T-helper 2 cell treated with Interferon-gamma antibody and Interleukin-4, amounts not matched to agents 5 μg/mL and 100 μg/mL, for 36 hours (primary cell): ENCODE measurements at regions not wholly inside any gene's neighbourhood (a gene's known extent, or its start where the extent isn't known, plus 50 kb on each side); places are given as distances from the start of the nearest gene placed in this dataset.
"Not testable (repeated sequence)": the region's sequence is repeated elsewhere in the genome, so short reads cannot be mapped to it uniquely, and the experiment has no call there.

Experiments used
- DNase-seq: peaks from one replicate; pipeline ENCODE4 v3.0.0; 2021; ENCODE audit warnings: low spot score
- H3K27ac Mint-ChIP-seq: one replicate; pipeline ENCODE4 v1.8.0; 2021; ENCODE audit warnings: mild to moderate bottlenecking, mixed read lengths
- H3K27me3 Mint-ChIP-seq: one replicate; pipeline ENCODE4 v1.8.0; 2021; ENCODE audit warnings: low read depth, mixed read lengths
- H3K36me3 Mint-ChIP-seq: one replicate; pipeline ENCODE4 v1.8.0; 2021; ENCODE audit warnings: low read depth, mixed read lengths
- H3K4me1 Mint-ChIP-seq: one replicate; pipeline ENCODE4 v1.8.0; 2021; ENCODE audit warnings: low read depth, mixed read lengths
- H3K4me3 Mint-ChIP-seq: one replicate; pipeline ENCODE4 v1.8.0; 2022; ENCODE audit warnings: mild to moderate bottlenecking, moderate library complexity, mixed read lengths
- H3K9me3 Mint-ChIP-seq: one replicate; pipeline ENCODE4 v1.8.0; 2021; ENCODE audit warnings: mixed read lengths

- Mint-ChIP-seq H3K9me3 (no peaks in the 10 kb centered on the region), H3K4me1 (no peaks in the 10 kb centered on the region), H3K4me3 (no peak overlapping the region), H3K27ac (no peak overlapping the region), H3K36me3 (no peaks in the 10 kb centered on the region), H3K27me3 (peaks cover 56% of the 10 kb centered on the region)
- no peak for DNase-seq
Observed at GRCh38 chr1:212514782-212515181, 82.1 kb downstream of the NENF start.

- Mint-ChIP-seq H3K4me1 (no peaks in the 10 kb centered on the region), H3K4me3 (no peak overlapping the region), H3K36me3 (no peaks in the 10 kb centered on the region), H3K27ac (no peak overlapping the region), H3K9me3 (no peaks in the 10 kb centered on the region), H3K27me3 (peaks cover 55% of the 10 kb centered on the region)
- no peak for DNase-seq
Observed at GRCh38 chr1:212515329-212515760, 82.6 kb downstream of the NENF start.

- H3K4me3 Mint-ChIP-seq, result not testable (repeated sequence)
Observed at GRCh38 chr1:212516012-212516411, 83.3 kb downstream of the NENF start.

DNA sequence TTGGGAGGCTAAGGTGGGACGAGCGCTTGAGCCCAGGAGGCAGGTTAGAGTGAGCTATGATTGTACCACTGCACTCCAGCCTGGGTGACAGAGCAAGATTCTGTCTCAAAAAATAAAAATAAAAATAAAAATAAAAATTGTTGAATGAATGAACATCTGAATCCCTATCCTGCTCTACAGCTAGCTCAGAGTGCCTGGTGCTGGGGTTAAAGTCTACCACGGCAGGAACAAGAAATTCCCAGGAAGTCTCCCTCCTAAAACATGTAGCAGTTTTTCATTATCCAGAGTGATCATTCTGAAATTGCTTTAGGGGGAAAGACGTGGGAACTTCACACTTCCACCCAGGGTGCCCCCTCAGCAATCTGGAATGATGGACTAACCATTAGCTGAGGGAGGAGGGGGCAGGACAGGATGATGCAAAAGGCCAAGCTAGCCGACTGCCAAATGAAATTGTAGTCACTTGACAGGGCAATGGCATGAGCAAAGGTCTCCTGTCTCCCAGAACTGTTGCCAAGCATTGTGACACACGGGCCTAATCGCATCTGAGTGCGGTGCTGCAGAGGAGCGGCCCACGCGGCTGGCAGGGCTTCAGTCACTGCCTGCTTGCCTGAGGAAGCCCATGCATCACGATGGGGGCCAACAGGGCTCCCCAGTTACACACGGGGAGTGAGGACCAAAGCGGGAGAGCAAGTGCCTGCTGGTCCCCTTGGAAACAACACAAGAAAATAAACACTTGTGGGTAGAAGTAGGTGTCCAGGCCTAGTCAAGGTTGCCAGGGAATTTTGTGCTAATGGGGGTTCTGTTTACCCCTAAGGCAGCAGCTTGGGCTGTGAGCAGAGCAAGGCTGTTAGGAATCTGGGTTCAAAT lies 85.7 kb downstream of the NENF start:
- DNase-seq, result no peak
- Mint-ChIP-seq H3K27ac (no peak overlapping the region), H3K36me3 (no peaks in the 10 kb centered on the region), H3K27me3 (peaks cover 45% of the 10 kb centered on the region), H3K4me3 (no peak overlapping the region), H3K4me1 (no peaks in the 10 kb centered on the region), H3K9me3 (no peaks in the 10 kb centered on the region)

More at GRCh38 chr1:212516012-212516411, 83.3 kb downstream of the NENF start:
- peaks cover 50% of the 10 kb centered on the region for H3K27me3 Mint-ChIP-seq
- H3K27ac Mint-ChIP-seq, H3K9me3 Mint-ChIP-seq, H3K4me1 Mint-ChIP-seq, H3K36me3 Mint-ChIP-seq, DNase-seq: not testable (repeated sequence)

DNA sequence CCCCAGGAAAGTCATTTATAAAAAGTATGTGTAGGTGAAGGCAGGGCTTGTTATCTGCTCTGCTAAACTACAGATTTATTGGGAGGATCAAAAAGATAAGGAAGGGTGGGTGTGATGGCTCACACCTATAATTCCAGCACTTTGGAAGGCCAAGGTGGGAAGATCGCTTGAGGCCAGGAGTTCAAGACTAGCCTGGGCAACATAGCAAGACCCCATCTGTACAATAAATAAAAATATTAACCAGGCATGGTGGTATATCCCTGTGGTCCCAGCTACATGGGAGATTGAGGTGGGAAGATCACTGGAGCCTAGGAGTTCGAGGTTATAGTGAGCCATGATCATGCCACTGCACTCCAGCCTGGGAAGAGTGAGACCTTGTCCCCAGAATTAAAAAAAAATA lies 86.4 kb downstream of the NENF start:
- Mint-ChIP-seq H3K27ac (no peak overlapping the region), H3K9me3 (no peaks in the 10 kb centered on the region), H3K27me3 (peaks cover 41% of the 10 kb centered on the region), H3K36me3 (no peaks in the 10 kb centered on the region), H3K4me1 (no peaks in the 10 kb centered on the region), H3K4me3 (no peak overlapping the region)
- DNase-seq, result no peak

DNA sequence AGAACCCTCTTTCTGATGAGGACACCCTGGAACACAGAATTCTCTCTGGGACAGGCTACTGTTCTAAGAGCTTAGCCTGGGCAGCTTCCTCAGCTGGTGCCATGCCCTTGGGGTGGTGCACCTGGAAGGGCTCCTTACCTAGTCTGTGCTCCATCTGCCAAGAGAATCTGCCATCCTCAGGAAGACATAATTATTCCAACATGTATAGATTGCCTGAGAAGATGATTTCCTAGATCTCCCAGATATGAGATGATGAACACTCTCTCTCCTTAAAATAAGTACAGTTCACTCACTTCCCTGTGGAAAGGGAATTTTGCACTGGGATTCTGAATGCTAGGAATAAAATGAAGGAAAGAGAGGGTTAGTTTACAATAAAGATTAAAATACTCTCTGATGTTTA lies 87.6 kb downstream of the NENF start:
- no peak for DNase-seq
- Mint-ChIP-seq H3K4me1 (no peaks in the 10 kb centered on the region), H3K27ac (no peak overlapping the region), H3K27me3 (peaks cover 37% of the 10 kb centered on the region), H3K36me3 (no peaks in the 10 kb centered on the region), H3K4me3 (no peak overlapping the region), H3K9me3 (no peaks in the 10 kb centered on the region)

DNA sequence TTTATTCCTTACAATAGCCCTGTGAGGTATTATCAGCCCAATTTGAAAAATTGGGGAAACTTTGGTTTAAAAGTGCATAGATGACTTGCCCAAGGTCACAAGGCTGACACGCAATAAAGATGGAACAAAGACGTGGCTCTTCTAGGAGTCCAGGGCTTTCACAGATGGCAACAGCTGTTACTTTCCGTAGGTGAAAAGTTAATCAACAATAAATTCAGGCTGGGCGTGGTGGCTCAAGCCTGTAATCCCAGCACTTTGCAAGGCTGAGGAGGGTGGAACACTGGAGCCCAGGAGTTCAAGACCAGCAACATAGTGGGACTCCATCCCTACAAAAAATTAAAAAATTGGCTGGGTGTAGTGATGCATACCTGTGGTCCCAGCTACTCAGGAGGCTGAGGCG lies 87.8 kb upstream of the ATF3 start:
- Mint-ChIP-seq H3K27me3 (peaks cover 36% of the 10 kb centered on the region), H3K4me3 (no peak overlapping the region), H3K36me3 (no peaks in the 10 kb centered on the region), H3K4me1 (no peaks in the 10 kb centered on the region), H3K9me3 (no peaks in the 10 kb centered on the region), H3K27ac (no peak overlapping the region)
- no peak for DNase-seq

- Mint-ChIP-seq H3K9me3 (no peaks in the 10 kb centered on the region), H3K27me3 (peaks cover 30% of the 10 kb centered on the region), H3K4me1 (no peaks in the 10 kb centered on the region), H3K4me3 (no peak overlapping the region), H3K27ac (no peak overlapping the region), H3K36me3 (no peaks in the 10 kb centered on the region)
- no peak for DNase-seq
Observed at GRCh38 chr1:212525479-212526110, 83.0 kb upstream of the ATF3 start.

DNA sequence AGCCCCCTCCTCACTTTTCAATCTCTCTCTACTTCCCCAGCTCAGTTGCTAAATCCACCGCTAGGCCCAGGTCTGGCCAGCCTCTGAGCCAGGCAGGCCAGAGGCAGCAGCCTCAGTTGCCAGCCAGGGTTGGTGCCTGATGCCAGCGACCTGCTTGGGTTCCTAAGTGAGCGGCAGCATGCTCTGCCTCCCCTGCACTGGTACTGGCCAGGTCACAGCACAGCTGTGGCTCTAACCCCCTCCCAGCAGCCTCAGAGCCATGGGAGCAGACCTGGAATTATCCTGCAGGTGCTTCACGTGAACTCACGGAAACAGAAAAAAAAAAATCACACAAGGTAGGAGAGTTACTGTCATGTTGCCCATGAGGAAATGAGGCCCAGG lies 82.5 kb upstream of the ATF3 start:
- no peak for DNase-seq
- H3K9me3 Mint-ChIP-seq, result no peaks in the 10 kb centered on the region
- H3K4me3 Mint-ChIP-seq, result no peak overlapping the region
- H3K4me1 Mint-ChIP-seq, result no peaks in the 10 kb centered on the region
- no peak overlapping the region for H3K27ac Mint-ChIP-seq
- H3K36me3 Mint-ChIP-seq, result no peaks in the 10 kb centered on the region
- peaks cover 33% of the 10 kb centered on the region for H3K27me3 Mint-ChIP-seq

GRCh38 chr1:212528501-212528900 lies 80.1 kb upstream of the ATF3 start:
- H3K9me3 Mint-ChIP-seq, result no peaks in the 10 kb centered on the region
- no peaks in the 10 kb centered on the region for H3K36me3 Mint-ChIP-seq
- peaks cover 36% of the 10 kb centered on the region for H3K27me3 Mint-ChIP-seq
- no peak overlapping the region for H3K27ac Mint-ChIP-seq
- H3K4me1 Mint-ChIP-seq, result peaks cover 3% of the 10 kb centered on the region
- no peak for DNase-seq
- no peak overlapping the region for H3K4me3 Mint-ChIP-seq

DNA sequence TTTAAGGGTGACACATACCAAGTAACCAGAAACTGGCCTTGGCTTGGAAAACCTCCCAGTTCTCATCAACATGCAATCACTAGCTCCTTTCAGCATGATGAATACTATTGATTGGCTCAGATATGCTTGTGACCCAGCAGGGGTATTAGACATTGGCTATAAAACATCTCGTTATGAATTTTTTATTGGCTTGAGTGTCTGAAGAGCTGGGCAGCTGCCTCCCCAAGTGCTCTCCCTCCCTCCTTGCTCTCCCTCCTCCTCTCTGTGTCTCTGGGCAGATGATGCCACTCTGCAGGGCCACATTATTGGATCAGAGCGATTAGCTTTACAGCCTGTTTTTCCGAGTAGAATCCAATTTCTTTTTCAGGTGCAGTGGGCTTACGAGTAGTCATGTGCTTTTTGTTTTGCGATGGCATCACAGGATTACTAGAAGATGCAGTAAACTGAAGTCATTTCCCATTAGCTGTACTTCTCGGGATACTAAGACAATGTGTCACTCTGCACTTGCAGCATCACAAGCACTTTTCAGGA lies 79.3 kb upstream of the ATF3 start:
- Mint-ChIP-seq H3K9me3 (no peaks in the 10 kb centered on the region), H3K27ac (no peak overlapping the region), H3K27me3 (peaks cover 40% of the 10 kb centered on the region), H3K4me3 (no peak overlapping the region), H3K36me3 (no peaks in the 10 kb centered on the region), H3K4me1 (peaks cover 5% of the 10 kb centered on the region)
- DNase-seq, result no peak

GRCh38 chr1:212531267-212531666 lies 77.3 kb upstream of the ATF3 start:
- H3K4me3 Mint-ChIP-seq, result no peak overlapping the region
- H3K27ac Mint-ChIP-seq, result no peak overlapping the region
- no peak for DNase-seq
- no peaks in the 10 kb centered on the region for H3K9me3 Mint-ChIP-seq
- H3K4me1 Mint-ChIP-seq, result peaks cover 5% of the 10 kb centered on the region
- H3K27me3 Mint-ChIP-seq, result peaks cover 41% of the 10 kb centered on the region
- no peaks in the 10 kb centered on the region for H3K36me3 Mint-ChIP-seq

- no peaks in the 10 kb centered on the region for H3K36me3 Mint-ChIP-seq
- H3K4me1 Mint-ChIP-seq, result peaks cover 5% of the 10 kb centered on the region
- no peak for DNase-seq
- peaks cover 41% of the 10 kb centered on the region for H3K27me3 Mint-ChIP-seq
- no peak overlapping the region for H3K4me3 Mint-ChIP-seq
- H3K9me3 Mint-ChIP-seq, result no peaks in the 10 kb centered on the region
- H3K27ac Mint-ChIP-seq, result no peak overlapping the region
Observed at GRCh38 chr1:212531796-212532195, 76.8 kb upstream of the ATF3 start.

DNA sequence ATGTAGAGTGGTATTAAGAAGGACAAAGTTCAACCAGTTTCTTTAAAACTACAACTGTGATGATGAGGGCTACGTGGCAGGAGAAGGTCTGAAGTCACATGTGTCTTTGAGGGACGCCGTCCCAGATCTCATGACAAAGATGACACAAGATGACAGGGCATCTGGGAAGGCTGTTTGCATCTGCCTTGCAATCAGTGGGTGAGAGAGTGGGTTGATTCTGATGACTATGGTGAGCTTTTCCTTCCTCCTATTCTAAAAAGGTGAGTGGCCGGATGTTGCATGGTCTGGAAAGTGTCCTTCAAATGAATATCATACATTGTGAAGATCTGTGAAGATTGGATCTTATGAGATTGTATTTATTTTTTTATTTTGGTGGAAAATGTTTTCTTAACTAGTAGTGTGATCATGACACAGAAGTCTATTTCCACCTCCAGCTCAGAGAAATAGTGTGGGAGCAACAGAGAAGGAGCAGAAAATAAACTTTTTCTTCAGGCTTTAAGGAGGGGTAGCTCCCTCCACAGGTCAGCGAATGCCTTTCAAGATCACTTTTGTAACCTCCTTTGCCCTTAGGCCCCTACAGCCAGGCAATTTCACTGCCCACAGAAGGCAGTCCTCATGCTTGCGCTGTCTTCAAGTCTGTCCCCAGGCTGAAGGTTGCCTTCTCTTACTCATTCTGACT lies 76.0 kb upstream of the ATF3 start:
- no peak for DNase-seq
- no peak overlapping the region for H3K27ac Mint-ChIP-seq
- no peaks in the 10 kb centered on the region for H3K9me3 Mint-ChIP-seq
- no peak overlapping the region for H3K4me3 Mint-ChIP-seq
- peaks cover 41% of the 10 kb centered on the region for H3K27me3 Mint-ChIP-seq
- peaks cover 5% of the 10 kb centered on the region for H3K4me1 Mint-ChIP-seq
- H3K36me3 Mint-ChIP-seq, result no peaks in the 10 kb centered on the region
